ENCODE measurements at regions not wholly inside any gene's neighbourhood (a gene's known extent, or its start where the extent isn't known, plus 50 kb on each side); places are given as distances from the start of the nearest gene placed in this dataset.

DNA sequence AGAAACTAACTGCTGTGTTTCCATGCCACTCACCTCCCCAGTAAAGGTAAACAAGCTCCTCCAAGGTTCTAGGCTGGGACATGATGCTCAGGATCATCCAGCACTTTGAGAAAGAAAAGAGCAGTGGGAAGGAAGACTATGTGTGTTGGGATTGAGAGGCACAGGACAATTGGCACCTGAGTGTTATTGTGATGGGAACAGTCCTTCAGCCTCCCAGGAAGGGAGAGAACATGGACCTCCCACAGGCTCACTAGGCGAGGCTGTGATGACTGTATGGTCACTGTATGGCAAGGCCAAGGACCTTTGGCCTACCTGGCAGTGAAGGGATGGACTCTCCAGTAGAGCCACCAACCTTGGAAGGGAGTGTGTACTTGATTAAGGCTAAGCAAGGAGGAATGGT, 123.2 kb upstream of the UNC5B start:
- in situ Hi-C loops (cut with HindIII; ENCODE audit: low pct_unique_long_range_greater_than_20kb, low sequenced_read_pairs) (no loop called here), intact Hi-C loops (cut with micrococcal nuclease; ENCODE audit: unreplicated experiment) (no loop called here)
- POLR2A ChIA-PET = no interaction called here
- H3K4me3 ChIP-seq (ENCODE audit: low read depth in 2 of 2, low read length in 2 of 2) = no peak overlapping the region
- ATAC-seq (no peak), DNase-seq (ENCODE audit: low read depth, low spot score) (no peak)
- no peaks in the 10 kb centered on the region for H3K4me1 ChIP-seq (ENCODE audit: control insufficient read depth, insufficient read depth, low read length)
- H3K9me3 ChIP-seq (ENCODE audit: control insufficient read depth, insufficient read depth, low read depth, low read length) = no peaks in the 10 kb centered on the region
- TF ChIP-seq, protein P1, sequence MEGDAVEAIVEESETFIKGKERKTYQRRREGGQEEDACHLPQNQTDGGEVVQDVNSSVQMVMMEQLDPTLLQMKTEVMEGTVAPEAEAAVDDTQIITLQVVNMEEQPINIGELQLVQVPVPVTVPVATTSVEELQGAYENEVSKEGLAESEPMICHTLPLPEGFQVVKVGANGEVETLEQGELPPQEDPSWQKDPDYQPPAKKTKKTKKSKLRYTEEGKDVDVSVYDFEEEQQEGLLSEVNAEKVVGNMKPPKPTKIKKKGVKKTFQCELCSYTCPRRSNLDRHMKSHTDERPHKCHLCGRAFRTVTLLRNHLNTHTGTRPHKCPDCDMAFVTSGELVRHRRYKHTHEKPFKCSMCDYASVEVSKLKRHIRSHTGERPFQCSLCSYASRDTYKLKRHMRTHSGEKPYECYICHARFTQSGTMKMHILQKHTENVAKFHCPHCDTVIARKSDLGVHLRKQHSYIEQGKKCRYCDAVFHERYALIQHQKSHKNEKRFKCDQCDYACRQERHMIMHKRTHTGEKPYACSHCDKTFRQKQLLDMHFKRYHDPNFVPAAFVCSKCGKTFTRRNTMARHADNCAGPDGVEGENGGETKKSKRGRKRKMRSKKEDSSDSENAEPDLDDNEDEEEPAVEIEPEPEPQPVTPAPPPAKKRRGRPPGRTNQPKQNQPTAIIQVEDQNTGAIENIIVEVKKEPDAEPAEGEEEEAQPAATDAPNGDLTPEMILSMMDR (IDR thresholded peaks at IDR 0.05) = no peak
- TF ChIP-seq POLR2AphosphoS5 (IDR thresholded peaks at IDR 0.05; ENCODE audit: low read depth, low read length) (no peak), TCF7L2 (IDR thresholded peaks at IDR 0.05; ENCODE audit: low read depth, low read length) (no peak), SIN3A (IDR thresholded peaks at IDR 0.05; ENCODE audit: borderline replicate concordance, insufficient read depth, low read depth, low read length) (no peak)
- TF ChIP-seq, protein P2, sequence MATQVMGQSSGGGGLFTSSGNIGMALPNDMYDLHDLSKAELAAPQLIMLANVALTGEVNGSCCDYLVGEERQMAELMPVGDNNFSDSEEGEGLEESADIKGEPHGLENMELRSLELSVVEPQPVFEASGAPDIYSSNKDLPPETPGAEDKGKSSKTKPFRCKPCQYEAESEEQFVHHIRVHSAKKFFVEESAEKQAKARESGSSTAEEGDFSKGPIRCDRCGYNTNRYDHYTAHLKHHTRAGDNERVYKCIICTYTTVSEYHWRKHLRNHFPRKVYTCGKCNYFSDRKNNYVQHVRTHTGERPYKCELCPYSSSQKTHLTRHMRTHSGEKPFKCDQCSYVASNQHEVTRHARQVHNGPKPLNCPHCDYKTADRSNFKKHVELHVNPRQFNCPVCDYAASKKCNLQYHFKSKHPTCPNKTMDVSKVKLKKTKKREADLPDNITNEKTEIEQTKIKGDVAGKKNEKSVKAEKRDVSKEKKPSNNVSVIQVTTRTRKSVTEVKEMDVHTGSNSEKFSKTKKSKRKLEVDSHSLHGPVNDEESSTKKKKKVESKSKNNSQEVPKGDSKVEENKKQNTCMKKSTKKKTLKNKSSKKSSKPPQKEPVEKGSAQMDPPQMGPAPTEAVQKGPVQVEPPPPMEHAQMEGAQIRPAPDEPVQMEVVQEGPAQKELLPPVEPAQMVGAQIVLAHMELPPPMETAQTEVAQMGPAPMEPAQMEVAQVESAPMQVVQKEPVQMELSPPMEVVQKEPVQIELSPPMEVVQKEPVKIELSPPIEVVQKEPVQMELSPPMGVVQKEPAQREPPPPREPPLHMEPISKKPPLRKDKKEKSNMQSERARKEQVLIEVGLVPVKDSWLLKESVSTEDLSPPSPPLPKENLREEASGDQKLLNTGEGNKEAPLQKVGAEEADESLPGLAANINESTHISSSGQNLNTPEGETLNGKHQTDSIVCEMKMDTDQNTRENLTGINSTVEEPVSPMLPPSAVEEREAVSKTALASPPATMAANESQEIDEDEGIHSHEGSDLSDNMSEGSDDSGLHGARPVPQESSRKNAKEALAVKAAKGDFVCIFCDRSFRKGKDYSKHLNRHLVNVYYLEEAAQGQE (IDR thresholded peaks at IDR 0.05; ENCODE audit: insufficient read depth in 1 of 2, low read depth in 2 of 2, low read length in 1 of 2) = no peak
- no peak overlapping the region for H3K27ac ChIP-seq (ENCODE audit: low read length)
- CTCF ChIA-PET = no interaction called here
- no peaks in the 10 kb centered on the region for H3K27me3 ChIP-seq (ENCODE audit: control insufficient read depth, insufficient read depth, low read length)
- no TSS peak for BruUV-seq (replicated peaks)
- no peaks in the 10 kb centered on the region for H3K36me3 ChIP-seq (ENCODE audit: control insufficient read depth, insufficient read depth, low read length)

DNA sequence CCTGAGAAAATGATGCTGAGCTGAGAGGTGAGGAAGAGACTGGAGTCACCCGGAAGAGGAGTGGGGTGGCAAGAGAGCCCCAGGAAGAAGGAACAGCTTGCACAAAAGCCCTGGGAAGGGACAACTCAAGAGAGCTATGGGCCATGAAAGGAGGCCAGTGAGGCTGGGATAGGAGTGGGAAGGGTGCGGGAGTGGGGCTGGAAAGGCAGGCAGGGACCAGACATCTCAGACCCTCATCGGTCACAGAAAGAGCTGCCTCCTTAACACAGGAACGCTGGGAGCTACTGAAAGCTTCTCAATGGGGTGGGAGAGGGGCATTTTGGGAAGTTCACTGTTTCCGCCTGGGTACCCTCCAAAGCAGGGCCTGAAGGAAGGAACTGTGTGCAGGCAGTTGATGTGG, 122.0 kb upstream of the UNC5B start:
- in situ Hi-C loops (cut with HindIII; ENCODE audit: low pct_unique_long_range_greater_than_20kb, low sequenced_read_pairs) = no loop called here
- no peak overlapping the region for H3K4me3 ChIP-seq (ENCODE audit: low read depth in 2 of 2, low read length in 2 of 2)
- intact Hi-C loops (cut with micrococcal nuclease; ENCODE audit: unreplicated experiment) = no loop called here
- no peaks in the 10 kb centered on the region for H3K9me3 ChIP-seq (ENCODE audit: control insufficient read depth, insufficient read depth, low read depth, low read length)
- H3K27ac ChIP-seq (ENCODE audit: low read length) = no peak overlapping the region
- no peak for TF ChIP-seq POLR2AphosphoS5 (IDR thresholded peaks at IDR 0.05; ENCODE audit: low read depth, low read length)
- TF ChIP-seq, protein P1 (IDR thresholded peaks at IDR 0.05) = no peak
- no peak for TF ChIP-seq SIN3A (IDR thresholded peaks at IDR 0.05; ENCODE audit: borderline replicate concordance, insufficient read depth, low read depth, low read length)
- TF ChIP-seq TCF7L2 (IDR thresholded peaks at IDR 0.05; ENCODE audit: low read depth, low read length) = no peak
- TF ChIP-seq, protein P2 (IDR thresholded peaks at IDR 0.05; ENCODE audit: insufficient read depth in 1 of 2, low read depth in 2 of 2, low read length in 1 of 2) = no peak
- no peaks in the 10 kb centered on the region for H3K4me1 ChIP-seq (ENCODE audit: control insufficient read depth, insufficient read depth, low read length)
- DNase-seq (ENCODE audit: low read depth, low spot score) (no peak), ATAC-seq (no peak)
- peaks cover 2% of the 10 kb centered on the region; the same call in 1 of the 2 replicates for H3K27me3 ChIP-seq (ENCODE audit: control insufficient read depth, insufficient read depth, low read length)
- H3K36me3 ChIP-seq (ENCODE audit: control insufficient read depth, insufficient read depth, low read length) = no peaks in the 10 kb centered on the region
- ChIA-PET CTCF (no interaction called here), POLR2A (no interaction called here)
- no TSS peak for BruUV-seq (replicated peaks)

All from Panc1 (cell line).